ENCODE measurements at regions not wholly inside any gene's neighbourhood (a gene's known extent, or its start where the extent isn't known, plus 50 kb on each side); places are given as distances from the start of the nearest gene placed in this dataset.

- DNase-seq (ENCODE audit: low spot score): no peak
Observed at GRCh38 chr16:52056259-52056658, 490.7 kb downstream of the TOX3 start.

- no peak for DNase-seq (ENCODE audit: low spot score)
Observed at GRCh38 chr16:52055381-52055780, 491.6 kb downstream of the TOX3 start.

GRCh38 chr16:52054326-52054725 lies 492.6 kb downstream of the TOX3 start:
- DNase-seq (ENCODE audit: low spot score): no peak

GRCh38 chr16:52052818-52053217 lies 494.1 kb downstream of the TOX3 start:
- DNase-seq (ENCODE audit: low spot score): no peak

- no peak for DNase-seq (ENCODE audit: low spot score)
Observed at GRCh38 chr16:52051414-52052172, 495.4 kb downstream of the TOX3 start.

GRCh38 chr16:52050418-52050817 lies 496.5 kb downstream of the TOX3 start:
- DNase-seq (ENCODE audit: low spot score): no peak

GRCh38 chr16:52035436-52035835 lies 511.5 kb downstream of the TOX3 start:
- no peak for DNase-seq (ENCODE audit: low spot score)

- no peak for DNase-seq (ENCODE audit: low spot score)
Observed at GRCh38 chr16:52034830-52035229, 512.1 kb downstream of the TOX3 start.

GRCh38 chr16:52033992-52034391 lies 513.0 kb downstream of the TOX3 start:
- DNase-seq (ENCODE audit: low spot score): no peak

- no peak for DNase-seq (ENCODE audit: low spot score)
Observed at GRCh38 chr16:52022980-52023379, 524.0 kb downstream of the TOX3 start.

- DNase-seq (ENCODE audit: low spot score): no peak
Observed at GRCh38 chr16:52022177-52022576, 524.8 kb downstream of the TOX3 start.

- DNase-seq (ENCODE audit: low spot score): no peak
Observed at GRCh38 chr16:52016387-52016786, 530.6 kb downstream of the TOX3 start.

- no peak for DNase-seq (ENCODE audit: low spot score)
Observed at GRCh38 chr16:52005551-52005950, 541.4 kb downstream of the TOX3 start.

GRCh38 chr16:52004343-52004742 lies 542.6 kb downstream of the TOX3 start:
- no peak for DNase-seq (ENCODE audit: low spot score)

- no peak for DNase-seq (ENCODE audit: low spot score)
Observed at GRCh38 chr16:52002026-52002425, 544.9 kb downstream of the TOX3 start.

GRCh38 chr16:51996516-51996915 lies 550.4 kb downstream of the TOX3 start:
- DNase-seq (ENCODE audit: low spot score): no peak

GRCh38 chr16:51994597-51994996 lies 552.3 kb downstream of the TOX3 start:
- no peak for DNase-seq (ENCODE audit: low spot score)

- DNase-seq (ENCODE audit: low spot score): no peak
Observed at GRCh38 chr16:51989637-51990230, 557.2 kb downstream of the TOX3 start.

GRCh38 chr16:51988977-51989376 lies 558.0 kb downstream of the TOX3 start:
- no peak for DNase-seq (ENCODE audit: low spot score)

GRCh38 chr16:51987519-51987918 lies 559.4 kb downstream of the TOX3 start:
- no peak for DNase-seq (ENCODE audit: low spot score)

- no peak for DNase-seq (ENCODE audit: low spot score)
Observed at GRCh38 chr16:51986717-51987116, 560.2 kb downstream of the TOX3 start.

GRCh38 chr16:51986301-51986700 lies 560.6 kb downstream of the TOX3 start:
- no peak for DNase-seq (ENCODE audit: low spot score)

GRCh38 chr16:51985126-51985525 lies 561.8 kb downstream of the TOX3 start:
- DNase-seq (ENCODE audit: low spot score): no peak

All from mesenteric fat pad (tissue), 1 donor.